ENCODE measurements at regions not wholly inside any gene's neighbourhood (a gene's known extent, or its start where the extent isn't known, plus 50 kb on each side); places are given as distances from the start of the nearest gene placed in this dataset.

GRCh38 chr2:81979086-81979485 is 1674.5 kb upstream of the LRRTM1 start:
- Histone ChIP-seq H3K9me3 (replicated peaks; ENCODE audit: control insufficient read depth, insufficient read depth, low read length) (no peaks in the 10 kb centered on the region), H3K27me3 (replicated peaks in 1 of 2; ENCODE audit: control insufficient read depth in 2 of 2, insufficient read depth in 2 of 2, low read length in 1 of 2) (no peaks in the 10 kb centered on the region), H3K79me2 (ENCODE audit: control insufficient read depth, insufficient read depth, low read length) (no peaks in the 10 kb centered on the region), H3K27ac (ENCODE audit: control insufficient read depth, insufficient read depth) (no peak overlapping the region), H3K4me1 (ENCODE audit: control insufficient read depth, insufficient read depth, low read length) (no peaks in the 10 kb centered on the region), H4K20me1 (ENCODE audit: control insufficient read depth, insufficient read depth) (no peaks in the 10 kb centered on the region), H3K36me3 (ENCODE audit: control insufficient read depth in 2 of 2, insufficient read depth in 2 of 2, low read length in 1 of 2) (no peaks in the 10 kb centered on the region), H3K4me2 (ENCODE audit: control insufficient read depth, insufficient read depth) (no peak overlapping the region), H3K4me3 (no peak overlapping the region), H2AFZ (ENCODE audit: control insufficient read depth, low read depth, low read length) (no peak overlapping the region), H3K9ac (ENCODE audit: control insufficient read depth, insufficient read depth, low read length) (no peak overlapping the region)
- SMC1A ChIA-PET (ENCODE audit: uncharacterized antibody, unreplicated experiment) = no interaction called here
- intact Hi-C loops (cut with micrococcal nuclease; ENCODE audit: unreplicated experiment) (no loop called here), in situ Hi-C loops (cut with MboI) (no loop called here)
- CTCF ChIA-PET = no interaction called here
- BruUV-seq (replicated peaks) = no TSS peak
- RAD21 ChIA-PET (ENCODE audit: unreplicated experiment) = no interaction called here
- no peak for ATAC-seq
- POLR2A ChIA-PET = no interaction called here
- FAIRE-seq = no peak
- TF ChIP-seq RAD21 (IDR thresholded peaks at IDR 0.05; ENCODE audit: insufficient read depth, low read depth, low read length) (no peak), HCFC1 (IDR thresholded peaks at IDR 0.05; ENCODE audit: low read length) (no peak), ZNF384 (IDR thresholded peaks at IDR 0.05; ENCODE audit: borderline replicate concordance, low read depth, low read length) (no peak), POLR2AphosphoS5 (IDR thresholded peaks at IDR 0.05; ENCODE audit: low read length) (no peak), JUNB (IDR thresholded peaks at IDR 0.05) (no peak), ZNF274 (IDR thresholded peaks at IDR 0.05; ENCODE audit: insufficient read depth, insufficient read length) (no peak), ZZZ3 (IDR thresholded peaks at IDR 0.05; ENCODE audit: control insufficient read depth, insufficient read length, low read depth) (no peak), SMAD5 (IDR thresholded peaks at IDR 0.05; ENCODE audit: low read depth) (no peak), HSF1 (IDR thresholded peaks at IDR 0.05; ENCODE audit: low read depth, low read length) (no peak), LARP7 (IDR thresholded peaks at IDR 0.05) (no peak), RAD51 (IDR thresholded peaks at IDR 0.05) (no peak), RCOR1 (conservative IDR thresholded peaks at IDR 0.05; ENCODE audit: low read depth, low read length) (no peak), RELA (IDR thresholded peaks at IDR 0.05; ENCODE audit: borderline replicate concordance, partially characterized antibody) (no peak)
- TF ChIP-seq, protein P1, sequence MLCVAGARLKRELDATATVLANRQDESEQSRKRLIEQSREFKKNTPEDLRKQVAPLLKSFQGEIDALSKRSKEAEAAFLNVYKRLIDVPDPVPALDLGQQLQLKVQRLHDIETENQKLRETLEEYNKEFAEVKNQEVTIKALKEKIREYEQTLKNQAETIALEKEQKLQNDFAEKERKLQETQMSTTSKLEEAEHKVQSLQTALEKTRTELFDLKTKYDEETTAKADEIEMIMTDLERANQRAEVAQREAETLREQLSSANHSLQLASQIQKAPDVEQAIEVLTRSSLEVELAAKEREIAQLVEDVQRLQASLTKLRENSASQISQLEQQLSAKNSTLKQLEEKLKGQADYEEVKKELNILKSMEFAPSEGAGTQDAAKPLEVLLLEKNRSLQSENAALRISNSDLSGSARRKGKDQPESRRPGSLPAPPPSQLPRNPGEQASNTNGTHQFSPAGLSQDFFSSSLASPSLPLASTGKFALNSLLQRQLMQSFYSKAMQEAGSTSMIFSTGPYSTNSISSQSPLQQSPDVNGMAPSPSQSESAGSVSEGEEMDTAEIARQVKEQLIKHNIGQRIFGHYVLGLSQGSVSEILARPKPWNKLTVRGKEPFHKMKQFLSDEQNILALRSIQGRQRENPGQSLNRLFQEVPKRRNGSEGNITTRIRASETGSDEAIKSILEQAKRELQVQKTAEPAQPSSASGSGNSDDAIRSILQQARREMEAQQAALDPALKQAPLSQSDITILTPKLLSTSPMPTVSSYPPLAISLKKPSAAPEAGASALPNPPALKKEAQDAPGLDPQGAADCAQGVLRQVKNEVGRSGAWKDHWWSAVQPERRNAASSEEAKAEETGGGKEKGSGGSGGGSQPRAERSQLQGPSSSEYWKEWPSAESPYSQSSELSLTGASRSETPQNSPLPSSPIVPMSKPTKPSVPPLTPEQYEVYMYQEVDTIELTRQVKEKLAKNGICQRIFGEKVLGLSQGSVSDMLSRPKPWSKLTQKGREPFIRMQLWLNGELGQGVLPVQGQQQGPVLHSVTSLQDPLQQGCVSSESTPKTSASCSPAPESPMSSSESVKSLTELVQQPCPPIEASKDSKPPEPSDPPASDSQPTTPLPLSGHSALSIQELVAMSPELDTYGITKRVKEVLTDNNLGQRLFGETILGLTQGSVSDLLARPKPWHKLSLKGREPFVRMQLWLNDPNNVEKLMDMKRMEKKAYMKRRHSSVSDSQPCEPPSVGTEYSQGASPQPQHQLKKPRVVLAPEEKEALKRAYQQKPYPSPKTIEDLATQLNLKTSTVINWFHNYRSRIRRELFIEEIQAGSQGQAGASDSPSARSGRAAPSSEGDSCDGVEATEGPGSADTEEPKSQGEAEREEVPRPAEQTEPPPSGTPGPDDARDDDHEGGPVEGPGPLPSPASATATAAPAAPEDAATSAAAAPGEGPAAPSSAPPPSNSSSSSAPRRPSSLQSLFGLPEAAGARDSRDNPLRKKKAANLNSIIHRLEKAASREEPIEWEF (IDR thresholded peaks at IDR 0.05; ENCODE audit: insufficient replicate concordance, low read depth, low read length) = no peak
- TF ChIP-seq, protein P2, sequence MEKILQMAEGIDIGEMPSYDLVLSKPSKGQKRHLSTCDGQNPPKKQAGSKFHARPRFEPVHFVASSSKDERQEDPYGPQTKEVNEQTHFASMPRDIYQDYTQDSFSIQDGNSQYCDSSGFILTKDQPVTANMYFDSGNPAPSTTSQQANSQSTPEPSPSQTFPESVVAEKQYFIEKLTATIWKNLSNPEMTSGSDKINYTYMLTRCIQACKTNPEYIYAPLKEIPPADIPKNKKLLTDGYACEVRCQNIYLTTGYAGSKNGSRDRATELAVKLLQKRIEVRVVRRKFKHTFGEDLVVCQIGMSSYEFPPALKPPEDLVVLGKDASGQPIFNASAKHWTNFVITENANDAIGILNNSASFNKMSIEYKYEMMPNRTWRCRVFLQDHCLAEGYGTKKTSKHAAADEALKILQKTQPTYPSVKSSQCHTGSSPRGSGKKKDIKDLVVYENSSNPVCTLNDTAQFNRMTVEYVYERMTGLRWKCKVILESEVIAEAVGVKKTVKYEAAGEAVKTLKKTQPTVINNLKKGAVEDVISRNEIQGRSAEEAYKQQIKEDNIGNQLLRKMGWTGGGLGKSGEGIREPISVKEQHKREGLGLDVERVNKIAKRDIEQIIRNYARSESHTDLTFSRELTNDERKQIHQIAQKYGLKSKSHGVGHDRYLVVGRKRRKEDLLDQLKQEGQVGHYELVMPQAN (conservative IDR thresholded peaks at IDR 0.05) = no peak
- DNase-seq (ENCODE audit: low read depth, low spot score) = no peak
- 2% methylated on average over 3 of the region's 3 CpGs for WGBS (ENCODE audit: insufficient coverage, insufficient replicate concordance, low lambda C conversion rate, missing lambda C conversion rate)
